ENCODE measurements at regions not wholly inside any gene's neighbourhood (a gene's known extent, or its start where the extent isn't known, plus 50 kb on each side); places are given as distances from the start of the nearest gene placed in this dataset.

GRCh38 chr18:60082282-60082681, 182.5 kb downstream of the PMAIP1 start:
- no peaks in the 10 kb centered on the region for H3K4me1 ChIP-seq
- H3K9me3 ChIP-seq, result no peaks in the 10 kb centered on the region
- TF ChIP-seq EP300 (IDR thresholded peaks at IDR 0.05; ENCODE audit: low read depth) (no peak), POLR2AphosphoS5 (IDR thresholded peaks at IDR 0.05) (no peak), POLR2A (IDR thresholded peaks at IDR 0.05) (no peak), CTCF (IDR thresholded peaks at IDR 0.05) (no peak)
- intact Hi-C loops (cut with DNase I; ENCODE audit: low total_unique reads) (no loop called here), in situ Hi-C loops (cut with MboI; ENCODE audit: low pct_ligation_motif_present in 1 of 4, low pct_unique_long_range_greater_than_20kb in 1 of 4, low sequenced_read_pairs in 3 of 4) (loop anchor here in 2 of 4 donors (25.0 kb wide), 2 partner anchors 105 to 330 kb away; no protein-coding TSS in a partner anchor)
- no peak for DNase-seq
- H3K27me3 ChIP-seq, result no peaks in the 10 kb centered on the region
- WGBS, 2 donors (ENCODE audit: low coverage in 1 of 2), result 71 to 77% methylated on average over 2 of the region's 2 CpGs
- H3K36me3 ChIP-seq, result no peaks in the 10 kb centered on the region
- H3K4me3 ChIP-seq, result no peak overlapping the region
- no peak overlapping the region for H3K27ac ChIP-seq

DNA sequence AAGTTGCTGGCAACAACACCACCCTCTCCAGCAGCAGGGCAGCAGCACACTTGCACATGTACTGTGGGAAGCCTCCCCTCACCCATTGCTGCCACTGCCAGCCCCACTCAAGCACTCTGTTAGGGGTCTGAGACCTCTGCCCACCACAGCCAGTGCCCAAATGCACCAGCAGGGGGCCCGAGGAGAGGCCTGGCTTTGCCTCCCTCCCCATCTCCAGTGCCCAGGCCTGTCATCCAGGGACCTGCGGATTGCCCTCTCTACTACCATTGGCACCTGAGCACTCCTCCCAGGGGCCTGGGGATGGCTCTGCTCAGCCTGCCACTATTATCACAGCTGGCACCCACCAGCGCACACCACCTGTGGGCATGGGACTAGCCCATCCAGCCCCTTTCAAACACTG, 175.7 kb downstream of the PMAIP1 start:
- Histone ChIP-seq H3K4me1 (no peaks in the 10 kb centered on the region), H3K9me3 (no peaks in the 10 kb centered on the region), H3K36me3 (no peaks in the 10 kb centered on the region), H3K27ac (no peak overlapping the region), H3K27me3 (no peaks in the 10 kb centered on the region), H3K4me3 (no peak overlapping the region)
- intact Hi-C loops (cut with DNase I; ENCODE audit: low total_unique reads), result no loop called here
- WGBS, 2 donors (ENCODE audit: low coverage in 1 of 2), result 76% methylated on average over 3 of the region's 3 CpGs; no CpG with 5 or more reads in 1 of the 2 donors
- in situ Hi-C loops (cut with MboI; ENCODE audit: low pct_ligation_motif_present in 1 of 4, low pct_unique_long_range_greater_than_20kb in 1 of 4, low sequenced_read_pairs in 3 of 4), result loop anchor here in 2 of 4 donors (25.0 kb wide), 2 partner anchors 112 to 337 kb away; no protein-coding TSS in a partner anchor
- TF ChIP-seq POLR2AphosphoS5 (IDR thresholded peaks at IDR 0.05) (no peak), EP300 (IDR thresholded peaks at IDR 0.05; ENCODE audit: low read depth) (no peak), CTCF (IDR thresholded peaks at IDR 0.05) (no peak), POLR2A (IDR thresholded peaks at IDR 0.05) (no peak)
- no peak for DNase-seq

- no peaks in the 10 kb centered on the region for H3K9me3 ChIP-seq
- H3K4me3 ChIP-seq, result no peak overlapping the region
- H3K4me1 ChIP-seq, result no peaks in the 10 kb centered on the region
- no peak overlapping the region for H3K27ac ChIP-seq
- no peaks in the 10 kb centered on the region for H3K36me3 ChIP-seq
- no peaks in the 10 kb centered on the region for H3K27me3 ChIP-seq
- WGBS, 2 donors (ENCODE audit: low coverage in 1 of 2), result 50 to 55% methylated on average over 3 of the region's 3 CpGs
- TF ChIP-seq POLR2A (IDR thresholded peaks at IDR 0.05) (no peak), EP300 (IDR thresholded peaks at IDR 0.05; ENCODE audit: low read depth) (no peak), POLR2AphosphoS5 (IDR thresholded peaks at IDR 0.05) (no peak), CTCF (IDR thresholded peaks at IDR 0.05) (no peak)
- intact Hi-C loops (cut with DNase I; ENCODE audit: low total_unique reads), result no loop called here
- no peak for DNase-seq
- in situ Hi-C loops (cut with MboI; ENCODE audit: low pct_ligation_motif_present in 1 of 4, low pct_unique_long_range_greater_than_20kb in 1 of 4, low sequenced_read_pairs in 3 of 4), result no loop called here
These were observed 170.8 kb downstream of the PMAIP1 start for GRCh38 chr18:60070631-60071030.

DNA sequence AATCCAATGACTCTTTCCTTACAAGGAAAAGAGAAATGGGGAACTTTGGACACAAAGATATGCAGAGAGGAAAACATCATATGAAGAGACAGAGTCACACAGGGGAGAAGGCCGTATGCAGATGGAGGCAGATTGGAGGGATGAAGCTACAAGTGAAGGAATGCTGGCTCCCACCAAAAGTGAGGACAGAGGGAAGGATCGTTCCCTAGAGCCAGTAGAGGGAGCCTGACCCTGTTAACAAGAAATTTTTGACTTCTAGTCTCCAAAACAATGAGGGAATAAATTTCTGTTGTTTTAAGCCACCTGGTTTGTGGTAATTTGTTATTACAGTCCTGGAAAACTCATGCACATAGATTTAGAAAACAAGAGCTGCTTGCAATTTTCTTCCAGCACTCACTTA, 169.3 kb downstream of the PMAIP1 start:
- 54 to 64% methylated on average over 2 of the region's 2 CpGs for WGBS, 2 donors (ENCODE audit: low coverage in 1 of 2)
- no peak overlapping the region for H3K27ac ChIP-seq
- no peaks in the 10 kb centered on the region for H3K9me3 ChIP-seq
- no peaks in the 10 kb centered on the region for H3K4me1 ChIP-seq
- no peaks in the 10 kb centered on the region for H3K36me3 ChIP-seq
- DNase-seq, result no peak
- H3K4me3 ChIP-seq, result no peak overlapping the region
- intact Hi-C loops (cut with DNase I; ENCODE audit: low total_unique reads) (no loop called here), in situ Hi-C loops (cut with MboI; ENCODE audit: low pct_ligation_motif_present in 1 of 4, low pct_unique_long_range_greater_than_20kb in 1 of 4, low sequenced_read_pairs in 3 of 4) (no loop called here)
- no peak for TF ChIP-seq POLR2AphosphoS5 (IDR thresholded peaks at IDR 0.05)
- TF ChIP-seq EP300 (IDR thresholded peaks at IDR 0.05; ENCODE audit: low read depth), result no peak
- TF ChIP-seq POLR2A (IDR thresholded peaks at IDR 0.05), result no peak
- no peak for TF ChIP-seq CTCF (IDR thresholded peaks at IDR 0.05)
- no peaks in the 10 kb centered on the region for H3K27me3 ChIP-seq
